IMR-90 (cell line): ENCODE measurements at regions not wholly inside any gene's neighbourhood (a gene's known extent, or its start where the extent isn't known, plus 50 kb on each side); places are given as distances from the start of the nearest gene placed in this dataset.

Experiments
- ATAC-seq: fragments of 200-7000 bp; cut with Tn5 transposase; 2 replicates; pipeline ENCODE4 v1.9.1; 2020; ENCODE audit warnings: low read depth, mild to moderate bottlenecking, moderate library complexity
- BruUV-seq: library from RNA; stranded (reverse); fragments of 400-500 nt; replicated peaks from 2 replicates; lab custom pipeline; 2021; lab: Mats Ljungman, UMichigan
- CTCF ChIA-PET: fragments of 300-600 bp; formaldehyde crosslinking; extraction: SDS; loops from one replicate; lab custom pipeline; 2021; ENCODE audit warnings: antibody characterized with exemption; lab: Yijun Ruan, JAX
- POLR2A ChIA-PET: fragments of 300-600 bp; sonication (Branson Sonifier 250); formaldehyde crosslinking; loops from one replicate; lab custom pipeline; 2022; ENCODE audit warnings: antibody characterized with exemption; ENCODE audit not compliant: unreplicated experiment; lab: Charles Lee
- DNase-seq: peaks from one replicate; pipeline ENCODE4 v3.0.0; 2013
- H2AFZ ChIP-seq: replicated peaks from 2 replicates; pipeline ENCODE3; 2013; ENCODE audit warnings: low read length, mild to moderate bottlenecking; ENCODE audit not compliant: poor library complexity
- H2AK5ac ChIP-seq: 2 replicates; pipeline ENCODE4 v1.6.1; 2013; ENCODE audit warnings: low read depth, low read length, inconsistent platforms
- H2AK9ac ChIP-seq: replicated peaks from 2 replicates; pipeline ENCODE3; 2013; ENCODE audit warnings: mild to moderate bottlenecking, low read depth, low read length, moderate library complexity; ENCODE audit not compliant: poor library complexity
- H2BK120ac ChIP-seq: 2 replicates; pipeline ENCODE4 v1.6.1; 2013; ENCODE audit warnings: low read depth, low read length, inconsistent platforms
- H2BK15ac ChIP-seq: 3 replicates; pipeline ENCODE4 v1.6.1; 2013; ENCODE audit warnings: low read depth, low read length, inconsistent platforms
- H2BK20ac ChIP-seq: 2 replicates; pipeline ENCODE4 v1.6.1; 2013; ENCODE audit warnings: low read depth, mild to moderate bottlenecking, inconsistent platforms, low read length, moderate library complexity
- H2BK5ac ChIP-seq: 2 replicates; pipeline ENCODE4 v1.6.1; 2013; ENCODE audit warnings: mild to moderate bottlenecking, low read depth, low read length, inconsistent platforms; ENCODE audit not compliant: poor library complexity, severe bottlenecking
- H3K14ac ChIP-seq: replicated peaks from 2 replicates; pipeline ENCODE4 v1.6.1; 2013; ENCODE audit warnings: low read depth, low read length, inconsistent platforms
- H3K18ac ChIP-seq: 2 replicates; pipeline ENCODE4 v1.6.1; 2013; ENCODE audit warnings: low read depth, low read length, control low read depth
- H3K23ac ChIP-seq: 2 replicates; pipeline ENCODE4 v1.6.1; 2013; ENCODE audit warnings: low read depth, low read length, inconsistent platforms
- H3K27ac ChIP-seq: 2 replicates; pipeline ENCODE4 v1.5.1; 2013; ENCODE audit warnings: mild to moderate bottlenecking, control low read depth, low read length; ENCODE audit not compliant: insufficient read depth
- H3K27me3 ChIP-seq: 2 replicates; pipeline ENCODE4 v1.6.1; 2013; ENCODE audit warnings: low read length; ENCODE audit not compliant: control insufficient read depth, insufficient read depth
- H3K36me3 ChIP-seq: 2 replicates; pipeline ENCODE4 v1.6.1; 2013; ENCODE audit warnings: low read length, mixed read lengths; ENCODE audit not compliant: control insufficient read depth, insufficient read depth
- H3K4ac ChIP-seq: 2 replicates; pipeline ENCODE4 v1.6.1; 2013; ENCODE audit warnings: low read depth, low read length, inconsistent platforms
- H3K4me1 ChIP-seq: 2 replicates; pipeline ENCODE4 v1.6.1; 2013; ENCODE audit warnings: low read length, mixed read lengths; ENCODE audit not compliant: control insufficient read depth, insufficient read depth
- H3K4me2 ChIP-seq: 2 replicates; pipeline ENCODE4 v1.6.1; 2013; ENCODE audit warnings: low read depth, mild to moderate bottlenecking, control low read depth, low read length, moderate library complexity
- H3K4me3 ChIP-seq: 2 replicates; pipeline ENCODE4 v1.5.1; 2013; ENCODE audit warnings: low read depth, mild to moderate bottlenecking, control low read depth, low read length, moderate library complexity; ENCODE audit not compliant: insufficient read depth
- H3K56ac ChIP-seq: 2 replicates; pipeline ENCODE4 v1.6.1; 2013; ENCODE audit warnings: low read length, inconsistent platforms; ENCODE audit not compliant: insufficient read depth; ENCODE audit errors: extremely low read depth
- H3K79me1 ChIP-seq, 2 experiments: 2 replicates each; pipeline ENCODE4 v1.6.1; 2013; ENCODE audit warnings: low read length in 2 of 2, inconsistent platforms in 1 of 2, low read depth in 1 of 2
- H3K9ac ChIP-seq: 2 replicates; pipeline ENCODE4 v1.6.1; 2013; ENCODE audit warnings: low read depth, low read length, control low read depth
- H3K9me1 ChIP-seq: 2 replicates; pipeline ENCODE4 v1.6.1; 2013; ENCODE audit warnings: low read length, inconsistent platforms; ENCODE audit not compliant: insufficient read depth
- H3K9me3 ChIP-seq: 2 replicates; pipeline ENCODE4 v1.6.1; 2013; ENCODE audit warnings: low read length; ENCODE audit not compliant: control insufficient read depth, insufficient read depth
- H4K20me1 ChIP-seq: 2 replicates; pipeline ENCODE4 v1.6.1; 2013; ENCODE audit warnings: low read length, inconsistent platforms; ENCODE audit not compliant: insufficient read depth
- H4K5ac ChIP-seq: 2 replicates; pipeline ENCODE4 v1.6.1; 2013; ENCODE audit warnings: mild to moderate bottlenecking, low read depth, low read length, control low read depth
- H4K8ac ChIP-seq, 2 experiments: 2 replicates each; pipeline ENCODE4 v1.6.1; 2013; ENCODE audit warnings: low read depth in 2 of 2, low read length in 2 of 2, control low read depth in 1 of 2, inconsistent platforms in 1 of 2
- H4K91ac ChIP-seq: 2 replicates; pipeline ENCODE4 v1.6.1; 2013; ENCODE audit warnings: low read depth, low read length, inconsistent platforms; ENCODE audit not compliant: insufficient read depth
- ELK1 ChIP-seq: fragments of 150-350 bp; IDR thresholded peaks from 2 replicates; pipeline ENCODE4 v1.6.1; 2016; ENCODE audit warnings: low read depth, mild to moderate bottlenecking, low read length, moderate library complexity, borderline replicate concordance
- MXI1 ChIP-seq: IDR thresholded peaks from 2 replicates; pipeline ENCODE4 v1.6.1; 2012; ENCODE audit warnings: low read depth, mild to moderate bottlenecking, low read length, moderate library complexity, borderline replicate concordance
- NFE2L2 ChIP-seq: fragments of 150-350 bp; IDR thresholded peaks from 2 replicates; pipeline ENCODE4 v1.6.1; 2016; ENCODE audit warnings: low read depth, mild to moderate bottlenecking, low read length
- RAD21 ChIP-seq: IDR thresholded peaks from 2 replicates; pipeline ENCODE4 v1.6.1; 2012; ENCODE audit warnings: low read length, improper control_type of control experiment
- RFX5 ChIP-seq: IDR thresholded peaks from 2 replicates; pipeline ENCODE4 v1.8.0; 2012; ENCODE audit warnings: low read depth, mild to moderate bottlenecking, low read length, moderate library complexity
- SMC3 ChIP-seq: fragments of 150-350 bp; IDR thresholded peaks from 2 replicates; pipeline ENCODE4 v1.6.1; 2016; ENCODE audit warnings: low read depth, mild to moderate bottlenecking, antibody characterized with exemption, low read length, moderate library complexity
- WGBS, 2 experiments: methylation state at CpG; one replicate each; pipeline versions ENCODE4 v1.1.5 to v1.1.7; 2013; ENCODE audit warnings: missing lambda C conversion rate in 2 of 2; ENCODE audit not compliant: insufficient read length in 1 of 2; ENCODE audit errors: extremely low coverage in 2 of 2; 5-methylcytosine and 5-hydroxymethylcytosine counted together
- dilution Hi-C: fragments of 300-500 bp; cut with HindIII; formaldehyde crosslinking; loops from one replicate; pipeline ENCODE4 v1.14.3; 2018; ENCODE audit warnings: low sequenced_read_pairs; ENCODE audit not compliant: unreplicated experiment
- in situ Hi-C: fragments of 300-500 bp; cut with MboI; formaldehyde crosslinking; loops from 3 replicates; pipeline ENCODE4 v1.14.3; 2019; ENCODE audit warnings: low sequenced_read_pairs, inconsistent platforms, mixed read lengths
- intact Hi-C: fragments of 100-400 bp; cut with micrococcal nuclease; formaldehyde crosslinking; loops from 2 replicates; pipeline ENCODE4 v1.10.0; 2022

DNA sequence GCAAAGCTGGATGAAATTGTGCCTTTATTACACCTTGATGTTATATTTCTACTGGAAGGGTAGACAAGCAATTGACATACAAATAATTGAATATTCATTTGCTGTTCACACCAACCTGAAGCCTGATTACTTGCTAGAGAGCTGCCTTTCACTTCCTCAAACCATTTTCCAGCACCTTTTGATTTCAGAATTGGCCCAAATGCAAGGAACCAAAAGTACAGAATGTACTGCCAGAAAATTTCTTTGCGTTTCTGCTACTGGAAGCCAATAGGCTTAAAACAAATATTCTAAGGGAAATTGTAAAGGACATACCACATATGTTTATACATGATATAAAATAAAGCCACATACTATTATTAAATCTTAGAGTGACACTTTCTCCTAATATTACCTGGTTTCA is 94.5 kb downstream of the RFPL4B start:
- Histone ChIP-seq H3K4ac (no peak overlapping the region), H3K27me3 (no peaks in the 10 kb centered on the region), H2AFZ (no peak overlapping the region), H3K36me3 (no peaks in the 10 kb centered on the region), H3K18ac (no peak overlapping the region), H4K20me1 (no peaks in the 10 kb centered on the region), H2BK15ac (no peak overlapping the region), H3K27ac (no peak overlapping the region), H4K91ac (no peak overlapping the region), H3K79me1 (no peaks in the 10 kb centered on the region), H3K9me3 (no peaks in the 10 kb centered on the region), H3K4me3 (no peak overlapping the region), H3K9ac (no peak overlapping the region), H2BK5ac (no peak overlapping the region), H2AK5ac (no peak overlapping the region), H2AK9ac (no peak overlapping the region), H2BK20ac (no peak overlapping the region), H3K4me2 (no peak overlapping the region), H3K23ac (no peak overlapping the region), H4K5ac (no peak overlapping the region), H3K4me1 (no peaks in the 10 kb centered on the region), H3K14ac (no peak overlapping the region), H3K9me1 (no peaks in the 10 kb centered on the region), H3K56ac (no peak overlapping the region), H2BK120ac (no peak overlapping the region), H4K8ac (no peak overlapping the region)
- in situ Hi-C loops (no loop called here), intact Hi-C loops (no loop called here), dilution Hi-C loops (no loop called here)
- no TSS peak for BruUV-seq
- ATAC-seq (no peak), DNase-seq (no peak)
- whole genome bisulfite sequencing, 2 experiments: no CpG with 5 or more reads among the region's 1 CpG
- POLR2A ChIA-PET: interaction anchor here (0.7 kb wide), 1 partner anchor 77 kb away, joined by 3 read pairs; no protein-coding TSS in a partner anchor
- TF ChIP-seq RAD21 (no peak), NFE2L2 (no peak), RFX5 (no peak), MXI1 (no peak), ELK1 (no peak), SMC3 (no peak)
- CTCF ChIA-PET: interaction anchor here (1.6 kb wide), 1 partner anchor 35 kb away, joined by 3 read pairs; no protein-coding TSS in a partner anchor
